Panc1 (cell line): ENCODE measurements at regions not wholly inside any gene's neighbourhood (a gene's known extent, or its start where the extent isn't known, plus 50 kb on each side); places are given as distances from the start of the nearest gene placed in this dataset.
A peak's percentile ranks its signal among the peaks of the same experiment; 100 is the strongest.

Experiments
- ATAC-seq: fragments of 200-7000 bp; cut with Tn5 transposase; 2 replicates; pipeline ENCODE4 v1.9.1; 2020; ENCODE audit warnings: mild to moderate bottlenecking, moderate library complexity
- BruUV-seq: library from RNA; stranded (reverse); fragments of 400-500 nt; replicated peaks from 2 replicates; lab custom pipeline; 2021; lab: Mats Ljungman, UMichigan
- CTCF ChIA-PET: fragments of 300-600 bp; sonication (Branson Sonifier 250); formaldehyde crosslinking; loops from one replicate; lab custom pipeline; 2022; ENCODE audit warnings: antibody characterized with exemption; lab: Charles Lee
- POLR2A ChIA-PET: fragments of 300-600 bp; sonication (Branson Sonifier 250); formaldehyde crosslinking; loops from one replicate; lab custom pipeline; 2022; ENCODE audit warnings: antibody characterized with exemption; lab: Charles Lee
- DNase-seq: peaks from one replicate; pipeline ENCODE4 v3.0.0-alpha.2; 2010; ENCODE audit warnings: low read depth, low spot score
- H3K27ac ChIP-seq: 2 replicates; pipeline ENCODE4 v1.5.1; 2011; ENCODE audit warnings: mild to moderate bottlenecking, low read length, inconsistent platforms
- H3K27me3 ChIP-seq: fragments of 200-500 bp; sonication (Bioruptor generic); 2 replicates; pipeline ENCODE4 v1.6.0; 2014; ENCODE audit warnings: low read length, inconsistent platforms; ENCODE audit not compliant: control insufficient read depth, insufficient read depth
- H3K36me3 ChIP-seq: fragments of 200-500 bp; sonication (Bioruptor generic); 2 replicates; pipeline ENCODE4 v1.5.1; 2014; ENCODE audit warnings: inconsistent platforms, mild to moderate bottlenecking, low read length, moderate library complexity; ENCODE audit not compliant: control insufficient read depth, insufficient read depth
- H3K4me1 ChIP-seq: 2 replicates; pipeline ENCODE4 v1.5.1; 2011; ENCODE audit warnings: inconsistent platforms, mild to moderate bottlenecking, low read length, moderate library complexity; ENCODE audit not compliant: control insufficient read depth, insufficient read depth
- H3K4me3 ChIP-seq, 2 experiments: 2 replicates each; pipeline ENCODE4 v1.5.1; 2011 to 2012; ENCODE audit warnings: low read depth in 2 of 2, low read length in 2 of 2, mild to moderate bottlenecking in 2 of 2, inconsistent platforms in 1 of 2, moderate library complexity in 1 of 2
- H3K9me3 ChIP-seq: fragments of 200-500 bp; sonication (Bioruptor generic); 2 replicates; pipeline ENCODE4 v1.5.1; 2014; ENCODE audit warnings: low read depth, mild to moderate bottlenecking, inconsistent platforms, low read length, moderate library complexity; ENCODE audit not compliant: control insufficient read depth, insufficient read depth
- POLR2AphosphoS5 ChIP-seq: IDR thresholded peaks from 2 replicates; pipeline ENCODE4 v1.6.1; 2012; ENCODE audit warnings: mild to moderate bottlenecking, low read depth, low read length, moderate library complexity
- SIN3A ChIP-seq: IDR thresholded peaks from 2 replicates; pipeline ENCODE4 v1.6.1; 2012; ENCODE audit warnings: low read depth, mild to moderate bottlenecking, low read length, moderate library complexity, borderline replicate concordance; ENCODE audit not compliant: insufficient read depth
- TCF7L2 ChIP-seq: IDR thresholded peaks from 2 replicates; pipeline ENCODE4 v1.6.1; 2011; ENCODE audit warnings: mild to moderate bottlenecking, low read depth, low read length, inconsistent platforms
- in situ Hi-C: cut with HindIII; loops from 2 replicates; pipeline ENCODE4 v1.10.0; 2016; ENCODE audit warnings: low sequenced_read_pairs, low pct_unique_long_range_greater_than_20kb
- intact Hi-C: fragments of 100-400 bp; cut with micrococcal nuclease; formaldehyde crosslinking; loops from one replicate; pipeline ENCODE4 v1.10.0; 2022; ENCODE audit not compliant: unreplicated experiment
- TF ChIP-seq, protein P1 (sequence below), 2 experiments: IDR thresholded peaks; 2 replicates each; pipeline ENCODE4 v1.6.1; 2011 to 2012; ENCODE audit warnings: low read depth in 2 of 2, control low read depth in 1 of 2, low read length in 1 of 2, mild to moderate bottlenecking in 1 of 2, moderate library complexity in 1 of 2; ENCODE audit not compliant: insufficient read depth in 1 of 2
- TF ChIP-seq, protein P2 (sequence below): fragments of 450-650 bp; IDR thresholded peaks from 2 replicates; pipeline ENCODE4 v1.5.1; 2017; ENCODE audit warnings: mild to moderate bottlenecking

DNA sequence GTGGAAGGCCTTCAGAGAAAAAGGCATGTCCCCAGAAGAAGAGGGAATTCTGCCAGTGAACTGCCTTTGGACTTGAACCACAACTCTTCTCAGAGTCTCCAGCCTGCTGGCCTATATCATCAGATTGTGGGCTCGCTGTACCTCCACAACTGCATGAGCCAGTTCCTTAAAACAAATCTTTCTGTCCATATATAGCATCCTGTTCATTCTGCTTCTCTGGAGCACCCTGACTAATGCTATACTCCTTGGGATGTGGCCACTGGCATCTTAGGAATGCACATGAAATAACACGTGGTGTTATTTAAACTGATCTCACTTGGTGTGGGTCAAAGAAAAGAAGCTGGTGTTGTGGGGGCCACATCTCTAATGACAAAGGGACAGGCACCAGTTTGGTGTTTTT lies 58.3 kb upstream of the VSTM5 start:
- ChIA-PET CTCF (no interaction called here), POLR2A (no interaction called here)

DNA sequence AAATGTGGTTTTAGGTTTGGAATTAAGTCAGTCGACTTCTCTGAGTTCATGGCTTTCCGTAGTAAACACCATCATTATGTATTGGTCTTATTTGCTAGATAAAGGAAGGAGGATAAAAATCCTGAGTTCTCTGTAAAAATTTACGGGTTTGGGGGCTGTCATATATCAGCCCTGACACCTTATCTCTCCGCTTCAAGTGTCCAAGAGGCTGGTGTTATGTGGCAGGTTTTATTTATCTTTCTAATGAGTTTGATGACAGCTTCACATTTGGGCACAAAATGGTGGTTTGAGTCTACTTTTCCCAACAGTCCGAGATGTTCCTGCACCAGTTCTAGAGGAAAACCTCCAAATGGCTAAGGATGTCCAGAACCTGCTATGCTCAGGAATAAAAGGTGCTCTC lies 67.3 kb upstream of the VSTM5 start:
- intact Hi-C loops, result no loop called here
- no TSS peak for BruUV-seq
- no peaks in the 10 kb centered on the region for H3K36me3 ChIP-seq
- ChIA-PET POLR2A (interaction anchor here (0.7 kb wide), 1 partner anchor 181 kb away, joined by 8 read pairs; no protein-coding TSS in a partner anchor), CTCF (no interaction called here)
- H3K9me3 ChIP-seq, result no peaks in the 10 kb centered on the region
- no peaks in the 10 kb centered on the region for H3K4me1 ChIP-seq
- ATAC-seq (no peak), DNase-seq (no peak)
- H3K4me3 ChIP-seq, result no peak overlapping the region
- 0 out of 2 replicates have a peak, but pooled peaks cover 2% of the 10 kb centered on the region for H3K27me3 ChIP-seq
- TF ChIP-seq, protein P1, sequence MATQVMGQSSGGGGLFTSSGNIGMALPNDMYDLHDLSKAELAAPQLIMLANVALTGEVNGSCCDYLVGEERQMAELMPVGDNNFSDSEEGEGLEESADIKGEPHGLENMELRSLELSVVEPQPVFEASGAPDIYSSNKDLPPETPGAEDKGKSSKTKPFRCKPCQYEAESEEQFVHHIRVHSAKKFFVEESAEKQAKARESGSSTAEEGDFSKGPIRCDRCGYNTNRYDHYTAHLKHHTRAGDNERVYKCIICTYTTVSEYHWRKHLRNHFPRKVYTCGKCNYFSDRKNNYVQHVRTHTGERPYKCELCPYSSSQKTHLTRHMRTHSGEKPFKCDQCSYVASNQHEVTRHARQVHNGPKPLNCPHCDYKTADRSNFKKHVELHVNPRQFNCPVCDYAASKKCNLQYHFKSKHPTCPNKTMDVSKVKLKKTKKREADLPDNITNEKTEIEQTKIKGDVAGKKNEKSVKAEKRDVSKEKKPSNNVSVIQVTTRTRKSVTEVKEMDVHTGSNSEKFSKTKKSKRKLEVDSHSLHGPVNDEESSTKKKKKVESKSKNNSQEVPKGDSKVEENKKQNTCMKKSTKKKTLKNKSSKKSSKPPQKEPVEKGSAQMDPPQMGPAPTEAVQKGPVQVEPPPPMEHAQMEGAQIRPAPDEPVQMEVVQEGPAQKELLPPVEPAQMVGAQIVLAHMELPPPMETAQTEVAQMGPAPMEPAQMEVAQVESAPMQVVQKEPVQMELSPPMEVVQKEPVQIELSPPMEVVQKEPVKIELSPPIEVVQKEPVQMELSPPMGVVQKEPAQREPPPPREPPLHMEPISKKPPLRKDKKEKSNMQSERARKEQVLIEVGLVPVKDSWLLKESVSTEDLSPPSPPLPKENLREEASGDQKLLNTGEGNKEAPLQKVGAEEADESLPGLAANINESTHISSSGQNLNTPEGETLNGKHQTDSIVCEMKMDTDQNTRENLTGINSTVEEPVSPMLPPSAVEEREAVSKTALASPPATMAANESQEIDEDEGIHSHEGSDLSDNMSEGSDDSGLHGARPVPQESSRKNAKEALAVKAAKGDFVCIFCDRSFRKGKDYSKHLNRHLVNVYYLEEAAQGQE (IDR thresholded peaks at IDR 0.05; ENCODE audit: insufficient read depth in 1 of 2, low read depth in 2 of 2, low read length in 1 of 2), result no peak
- TF ChIP-seq, protein P2, sequence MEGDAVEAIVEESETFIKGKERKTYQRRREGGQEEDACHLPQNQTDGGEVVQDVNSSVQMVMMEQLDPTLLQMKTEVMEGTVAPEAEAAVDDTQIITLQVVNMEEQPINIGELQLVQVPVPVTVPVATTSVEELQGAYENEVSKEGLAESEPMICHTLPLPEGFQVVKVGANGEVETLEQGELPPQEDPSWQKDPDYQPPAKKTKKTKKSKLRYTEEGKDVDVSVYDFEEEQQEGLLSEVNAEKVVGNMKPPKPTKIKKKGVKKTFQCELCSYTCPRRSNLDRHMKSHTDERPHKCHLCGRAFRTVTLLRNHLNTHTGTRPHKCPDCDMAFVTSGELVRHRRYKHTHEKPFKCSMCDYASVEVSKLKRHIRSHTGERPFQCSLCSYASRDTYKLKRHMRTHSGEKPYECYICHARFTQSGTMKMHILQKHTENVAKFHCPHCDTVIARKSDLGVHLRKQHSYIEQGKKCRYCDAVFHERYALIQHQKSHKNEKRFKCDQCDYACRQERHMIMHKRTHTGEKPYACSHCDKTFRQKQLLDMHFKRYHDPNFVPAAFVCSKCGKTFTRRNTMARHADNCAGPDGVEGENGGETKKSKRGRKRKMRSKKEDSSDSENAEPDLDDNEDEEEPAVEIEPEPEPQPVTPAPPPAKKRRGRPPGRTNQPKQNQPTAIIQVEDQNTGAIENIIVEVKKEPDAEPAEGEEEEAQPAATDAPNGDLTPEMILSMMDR, result no peak
- TF ChIP-seq SIN3A (no peak), POLR2AphosphoS5 (no peak), TCF7L2 (no peak)
- H3K27ac ChIP-seq, result no peak overlapping the region
- in situ Hi-C loops, result no loop called here

More for the DNA sequence above, 58.3 kb upstream of the VSTM5 start:
- no peaks in the 10 kb centered on the region for H3K9me3 ChIP-seq
- DNase-seq, result no peak
- no peaks in the 10 kb centered on the region for H3K4me1 ChIP-seq
- in situ Hi-C loops (no loop called here), intact Hi-C loops (no loop called here)
- H3K27ac ChIP-seq, result no peak overlapping the region
- ATAC-seq, result peak; percentile 64; the same call in 1 of the 2 replicates
- H3K4me3 ChIP-seq, result no peak overlapping the region
- no peaks in the 10 kb centered on the region for H3K36me3 ChIP-seq
- no TSS peak for BruUV-seq
- no peak for TF ChIP-seq SIN3A
- TF ChIP-seq, protein P2, result no peak
- TF ChIP-seq TCF7L2, result no peak
- no peak for TF ChIP-seq POLR2AphosphoS5
- TF ChIP-seq, protein P1 (IDR thresholded peaks at IDR 0.05; ENCODE audit: insufficient read depth in 1 of 2, low read depth in 2 of 2, low read length in 1 of 2), result no peak
- no peaks in the 10 kb centered on the region for H3K27me3 ChIP-seq
